ENCODE measurements at regions not wholly inside any gene's neighbourhood (a gene's known extent, or its start where the extent isn't known, plus 50 kb on each side); places are given as distances from the start of the nearest gene placed in this dataset.
"Not testable (repeated sequence)": the region's sequence is repeated elsewhere in the genome, so short reads cannot be mapped to it uniquely, and the experiment has no call there.

DNA sequence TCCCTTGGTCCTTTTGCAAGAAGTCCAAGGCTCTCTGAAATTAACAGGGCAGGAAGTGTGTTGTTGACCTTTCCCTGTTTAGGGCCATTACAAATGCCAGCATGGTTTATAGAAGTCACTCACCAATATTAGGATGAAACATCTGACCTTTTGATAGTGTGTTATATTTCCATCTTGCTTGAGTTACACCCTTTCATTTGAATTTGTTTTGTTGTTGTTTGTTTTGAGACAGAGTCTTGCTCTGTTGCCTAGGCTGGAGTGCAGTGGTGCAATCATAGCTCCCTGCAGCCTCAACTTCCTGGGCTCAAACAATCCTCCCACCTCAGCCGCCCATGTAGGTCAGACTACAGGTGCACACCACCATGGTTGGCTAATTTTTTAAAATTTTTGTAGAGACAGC, 241.1 kb upstream of the USP9Y start:
- Mint-ChIP-seq H3K4me3 (no peak overlapping the region), H3K27ac (no peak overlapping the region), H3K36me3 (ENCODE audit: low read depth) (no peaks in the 10 kb centered on the region), H3K4me1 (ENCODE audit: low read depth) (no peaks in the 10 kb centered on the region), H3K9me3 (no peaks in the 10 kb centered on the region), H3K27me3 (no peaks in the 10 kb centered on the region)

DNA sequence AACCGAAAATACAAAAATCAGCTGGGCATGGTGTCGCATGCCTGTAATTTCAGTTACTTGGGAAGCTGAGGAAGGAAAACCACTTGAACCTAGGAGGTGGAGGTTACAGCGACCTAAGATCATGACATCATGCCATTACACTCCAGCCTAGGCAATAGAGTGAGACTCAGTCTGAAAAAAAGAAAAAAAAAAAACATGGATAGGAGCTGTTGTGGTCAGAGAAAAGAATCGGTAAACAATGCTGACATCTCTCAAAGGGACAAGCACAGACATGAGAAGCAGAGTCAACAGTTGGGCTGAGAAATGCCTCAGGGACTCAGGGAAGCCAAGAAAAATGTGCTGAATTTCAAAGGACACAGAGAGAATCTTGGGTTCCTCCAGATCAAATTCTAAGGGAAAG, 236.9 kb upstream of the USP9Y start:
- H3K27ac Mint-ChIP-seq, result no peak overlapping the region
- H3K36me3 Mint-ChIP-seq (ENCODE audit: low read depth), result no peaks in the 10 kb centered on the region
- no peaks in the 10 kb centered on the region for H3K27me3 Mint-ChIP-seq
- no peak overlapping the region for H3K4me3 Mint-ChIP-seq
- peaks cover 4% of the 10 kb centered on the region for H3K9me3 Mint-ChIP-seq
- peaks cover 3% of the 10 kb centered on the region for H3K4me1 Mint-ChIP-seq (ENCODE audit: low read depth)

DNA sequence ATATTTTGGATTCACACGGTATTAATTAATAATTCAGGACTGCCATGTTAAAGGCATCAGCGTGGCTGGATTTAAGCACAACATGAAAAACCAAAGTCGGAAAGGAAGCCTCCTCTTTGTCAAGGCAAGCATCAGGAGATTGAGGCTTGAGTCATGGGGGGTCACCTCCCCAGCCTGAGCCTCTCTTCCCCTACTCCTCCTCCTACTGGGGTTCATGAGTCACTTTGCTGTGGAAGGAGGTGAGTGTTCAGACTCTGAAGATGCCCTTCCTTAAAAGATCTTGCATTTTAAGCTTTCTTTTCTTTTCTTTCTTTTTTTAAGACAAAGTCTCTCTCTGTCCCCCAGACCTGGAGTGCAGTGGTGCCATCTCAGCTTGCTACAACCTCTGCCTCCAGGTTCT, 235.3 kb upstream of the USP9Y start:
- peaks cover 3% of the 10 kb centered on the region for H3K4me1 Mint-ChIP-seq (ENCODE audit: low read depth)
- no peaks in the 10 kb centered on the region for H3K36me3 Mint-ChIP-seq (ENCODE audit: low read depth)
- H3K4me3 Mint-ChIP-seq, result no peak overlapping the region
- H3K9me3 Mint-ChIP-seq, result peaks cover 6% of the 10 kb centered on the region
- H3K27ac Mint-ChIP-seq, result no peak overlapping the region
- H3K27me3 Mint-ChIP-seq, result no peaks in the 10 kb centered on the region

DNA sequence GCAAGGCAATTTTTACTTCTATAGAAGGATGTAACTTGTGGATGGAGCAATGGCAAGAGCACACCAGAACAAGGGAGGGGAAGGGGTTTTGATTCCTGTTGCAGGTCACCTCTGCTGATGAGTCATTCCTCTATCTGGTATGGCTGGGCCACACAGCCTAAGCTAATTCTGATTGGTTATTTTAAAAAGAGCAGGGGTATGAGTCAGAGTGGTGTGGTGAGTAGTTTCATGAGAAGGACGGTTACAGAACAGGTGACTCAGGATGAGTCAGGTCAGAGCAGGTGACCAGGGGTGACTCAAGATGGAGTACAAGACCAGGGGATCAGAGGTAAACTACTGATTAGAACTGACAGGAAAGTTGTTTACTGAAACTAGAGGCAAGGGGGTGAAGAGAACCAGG, 231.9 kb upstream of the USP9Y start:
- Mint-ChIP-seq H3K4me3 (no peak overlapping the region), H3K27ac (peak overlapping the region; percentile 71), H3K27me3 (no peaks in the 10 kb centered on the region), H3K4me1 (ENCODE audit: low read depth) (peaks cover 3% of the 10 kb centered on the region), H3K36me3 (ENCODE audit: low read depth) (no peaks in the 10 kb centered on the region), H3K9me3 (peaks cover 6% of the 10 kb centered on the region)

DNA sequence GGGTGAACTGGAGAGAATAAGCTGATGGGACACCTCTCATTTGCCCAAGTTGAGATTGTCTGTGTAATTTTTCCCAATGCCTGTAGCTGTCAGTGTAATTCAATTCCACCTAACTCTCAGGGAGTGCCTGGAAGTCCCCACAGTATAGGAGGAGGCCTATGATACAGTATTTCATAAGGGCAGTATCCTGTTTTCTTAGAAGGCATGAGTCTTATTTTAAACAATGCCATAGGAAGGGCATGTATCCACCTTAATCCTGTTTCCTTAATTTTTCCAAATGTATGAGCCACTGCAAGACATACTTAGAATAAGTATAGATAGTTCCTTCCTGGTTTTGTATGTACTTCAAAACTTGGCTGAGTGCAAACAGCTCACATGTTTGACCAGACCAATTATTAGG, 226.6 kb upstream of the USP9Y start:
- Mint-ChIP-seq H3K27ac (no peak overlapping the region), H3K36me3 (ENCODE audit: low read depth) (no peaks in the 10 kb centered on the region), H3K4me1 (ENCODE audit: low read depth) (no peaks in the 10 kb centered on the region), H3K9me3 (no peaks in the 10 kb centered on the region), H3K27me3 (no peaks in the 10 kb centered on the region), H3K4me3 (no peak overlapping the region)

DNA sequence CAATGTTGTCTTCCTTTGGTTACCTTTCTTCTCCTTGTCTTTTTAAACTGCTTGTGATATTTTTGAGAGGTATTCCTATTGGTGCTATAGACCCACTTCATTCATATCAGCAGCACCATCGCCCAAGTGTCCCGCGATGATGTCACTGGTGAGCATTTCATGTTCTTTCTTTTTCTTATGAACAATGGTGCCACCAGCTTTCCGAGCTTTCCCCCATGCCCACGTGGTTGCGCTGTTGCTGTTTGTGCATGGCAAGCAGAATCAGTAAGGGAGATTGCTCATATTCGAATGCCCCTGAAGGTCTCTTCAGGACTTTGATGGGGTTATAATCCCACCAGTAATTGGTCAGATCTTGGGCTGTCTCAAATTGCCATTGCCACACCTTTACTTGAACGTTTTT, 221.6 kb upstream of the USP9Y start:
- Mint-ChIP-seq H3K4me1 (ENCODE audit: low read depth) (no peaks in the 10 kb centered on the region), H3K27ac (no peak overlapping the region), H3K9me3 (no peaks in the 10 kb centered on the region), H3K27me3 (no peaks in the 10 kb centered on the region), H3K4me3 (no peak overlapping the region), H3K36me3 (ENCODE audit: low read depth) (no peaks in the 10 kb centered on the region)

DNA sequence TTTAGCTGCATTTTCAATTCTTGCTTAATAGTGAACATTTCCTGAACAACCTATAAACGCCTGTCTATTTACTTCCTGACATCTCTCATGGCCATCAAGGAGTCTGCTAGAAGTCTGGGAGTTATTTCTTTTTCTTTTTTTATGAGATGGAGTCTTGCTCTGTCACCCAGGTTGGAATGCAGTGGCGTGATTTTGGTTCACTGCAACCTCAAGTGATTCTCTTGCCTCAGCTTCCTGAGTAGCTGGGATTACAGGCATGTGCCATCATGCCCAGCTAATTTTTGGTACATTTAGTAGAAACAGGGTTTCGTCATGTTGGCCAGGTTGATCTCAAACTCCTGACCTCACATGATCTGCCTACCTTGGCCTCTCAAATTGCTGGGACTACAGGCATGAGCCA, 217.6 kb upstream of the USP9Y start:
- Mint-ChIP-seq H3K27ac (no peak overlapping the region), H3K4me1 (ENCODE audit: low read depth) (no peaks in the 10 kb centered on the region), H3K36me3 (ENCODE audit: low read depth) (no peaks in the 10 kb centered on the region), H3K4me3 (no peak overlapping the region), H3K27me3 (no peaks in the 10 kb centered on the region), H3K9me3 (no peaks in the 10 kb centered on the region)

DNA sequence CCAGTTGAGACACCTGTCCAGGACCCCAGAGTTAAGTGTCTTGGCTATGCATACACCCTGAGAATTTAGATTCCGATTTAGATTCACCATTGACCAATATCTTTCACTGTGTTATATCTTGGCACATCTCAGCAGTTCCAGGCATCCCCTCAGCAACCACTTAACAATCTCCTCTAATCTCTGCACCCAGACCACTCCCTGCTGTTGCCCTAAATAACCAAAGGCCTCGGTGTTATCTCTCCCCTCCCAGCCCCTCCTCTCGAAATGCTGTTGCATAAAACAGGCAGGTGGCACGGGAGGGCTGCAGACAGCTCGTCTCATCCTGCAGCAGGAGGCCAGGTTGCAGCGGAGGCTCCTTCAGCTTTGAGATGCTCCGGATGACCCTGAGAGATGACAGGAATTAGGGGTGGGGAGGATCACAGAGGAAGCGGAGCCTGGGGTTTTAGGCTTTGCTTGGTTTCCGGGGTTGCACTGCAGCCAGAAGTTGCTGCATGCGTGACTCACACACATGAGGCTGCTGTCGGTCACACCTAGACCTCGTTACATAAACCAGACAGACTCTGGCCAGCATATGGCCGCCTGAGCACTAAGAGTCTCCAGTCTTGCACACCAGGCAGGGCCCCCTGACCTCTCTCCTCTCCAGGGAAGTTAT, 210.3 kb upstream of the USP9Y start:
- Mint-ChIP-seq H3K36me3 (ENCODE audit: low read depth) (no peaks in the 10 kb centered on the region), H3K27me3 (no peaks in the 10 kb centered on the region), H3K27ac (no peak overlapping the region), H3K9me3 (no peaks in the 10 kb centered on the region), H3K4me3 (no peak overlapping the region), H3K4me1 (ENCODE audit: low read depth) (no peaks in the 10 kb centered on the region)

DNA sequence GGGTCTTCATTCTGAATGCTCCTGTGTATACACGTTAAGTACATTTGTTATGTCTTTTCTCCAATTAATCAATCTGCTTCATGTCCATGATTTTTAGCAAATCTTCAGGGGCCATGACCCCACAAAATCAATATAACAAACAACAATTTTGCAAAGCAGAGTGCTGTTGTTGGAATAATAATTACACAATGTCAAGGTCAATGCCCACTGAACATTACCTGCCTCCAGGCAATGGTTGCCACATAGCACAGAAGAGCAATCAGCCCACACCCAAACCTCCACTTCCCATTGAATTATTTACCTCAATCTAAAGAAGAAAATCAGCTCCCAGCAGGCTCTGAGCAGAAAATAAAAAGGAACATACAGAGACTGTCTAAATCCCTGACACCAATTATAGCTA, 208.8 kb upstream of the USP9Y start:
- H3K4me3 Mint-ChIP-seq, result no peak overlapping the region
- H3K36me3 Mint-ChIP-seq (ENCODE audit: low read depth), result no peaks in the 10 kb centered on the region
- no peaks in the 10 kb centered on the region for H3K27me3 Mint-ChIP-seq
- no peak overlapping the region for H3K27ac Mint-ChIP-seq
- no peaks in the 10 kb centered on the region for H3K4me1 Mint-ChIP-seq (ENCODE audit: low read depth)
- no peaks in the 10 kb centered on the region for H3K9me3 Mint-ChIP-seq

DNA sequence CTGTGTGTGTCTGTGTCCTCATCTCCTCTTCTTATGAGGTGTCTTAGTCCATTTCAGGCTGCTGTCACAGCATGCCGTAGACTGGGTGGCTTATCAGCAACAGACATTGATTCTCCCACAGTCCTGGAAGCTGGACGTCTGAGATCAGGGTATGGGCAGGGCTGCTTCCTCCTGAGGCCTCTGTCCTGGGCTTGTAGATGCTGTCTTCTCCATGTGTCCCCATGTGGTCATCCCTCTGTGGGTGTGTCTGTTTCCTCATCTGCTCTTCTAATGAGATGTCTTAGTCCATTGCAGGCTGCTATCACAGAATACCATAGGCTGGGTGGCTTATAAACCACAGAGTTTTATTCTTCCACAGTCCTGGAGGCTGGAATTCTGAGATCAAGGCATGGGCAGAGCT, 205.0 kb upstream of the USP9Y start:
- no peaks in the 10 kb centered on the region for H3K27me3 Mint-ChIP-seq

DNA sequence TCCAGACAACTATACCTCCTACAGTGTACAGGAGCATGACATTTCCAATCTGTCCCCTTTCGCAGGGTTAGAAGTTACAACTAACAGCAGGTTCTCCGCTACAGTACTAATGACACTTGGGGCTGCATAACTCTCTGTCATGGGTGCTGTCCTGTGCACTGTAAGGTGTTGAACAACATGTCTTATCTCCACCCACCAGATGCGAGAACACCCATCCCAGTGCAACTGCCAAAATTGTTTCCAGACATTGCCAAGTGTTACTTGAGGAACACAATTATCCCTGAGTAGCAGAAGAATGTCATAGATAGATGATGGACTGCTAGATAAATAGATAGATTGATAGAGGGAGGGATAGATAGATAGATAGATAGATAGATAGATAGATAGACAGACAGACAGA, 200.9 kb upstream of the USP9Y start:
- H3K27ac Mint-ChIP-seq, result no peak overlapping the region
- H3K9me3 Mint-ChIP-seq, result no peaks in the 10 kb centered on the region
- no peaks in the 10 kb centered on the region for H3K27me3 Mint-ChIP-seq
- H3K4me3 Mint-ChIP-seq, result no peak overlapping the region
- H3K4me1 Mint-ChIP-seq (ENCODE audit: low read depth), result no peaks in the 10 kb centered on the region
- no peaks in the 10 kb centered on the region for H3K36me3 Mint-ChIP-seq (ENCODE audit: low read depth)

More for the DNA sequence above, 205.0 kb upstream of the USP9Y start:
- no peak overlapping the region for H3K4me3 Mint-ChIP-seq
- H3K36me3 Mint-ChIP-seq (ENCODE audit: low read depth), result no peaks in the 10 kb centered on the region
- H3K27ac Mint-ChIP-seq, result no peak overlapping the region
- no peaks in the 10 kb centered on the region for H3K4me1 Mint-ChIP-seq (ENCODE audit: low read depth)
- H3K9me3 Mint-ChIP-seq, result no peaks in the 10 kb centered on the region

DNA sequence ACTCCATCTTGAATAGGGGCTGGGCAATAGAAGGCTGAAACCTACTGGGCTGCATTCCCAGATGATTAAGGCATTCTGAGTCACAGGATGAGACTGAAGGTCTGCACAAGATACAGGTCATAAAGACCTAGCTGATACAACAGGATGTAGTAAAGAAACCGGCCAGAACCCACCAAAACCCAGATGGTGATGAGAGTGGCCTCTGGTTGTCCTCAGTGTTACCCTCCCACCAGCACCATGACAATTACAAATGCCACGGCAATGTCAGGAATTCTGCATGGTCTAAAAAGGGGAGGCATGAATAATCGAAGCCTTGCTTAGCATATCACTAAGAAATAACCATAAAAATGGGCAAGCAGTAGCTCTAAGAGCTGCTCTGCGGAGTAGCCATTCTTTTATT, 197.0 kb upstream of the USP9Y start:
- H3K27me3 Mint-ChIP-seq, result not testable (repeated sequence)

DNA sequence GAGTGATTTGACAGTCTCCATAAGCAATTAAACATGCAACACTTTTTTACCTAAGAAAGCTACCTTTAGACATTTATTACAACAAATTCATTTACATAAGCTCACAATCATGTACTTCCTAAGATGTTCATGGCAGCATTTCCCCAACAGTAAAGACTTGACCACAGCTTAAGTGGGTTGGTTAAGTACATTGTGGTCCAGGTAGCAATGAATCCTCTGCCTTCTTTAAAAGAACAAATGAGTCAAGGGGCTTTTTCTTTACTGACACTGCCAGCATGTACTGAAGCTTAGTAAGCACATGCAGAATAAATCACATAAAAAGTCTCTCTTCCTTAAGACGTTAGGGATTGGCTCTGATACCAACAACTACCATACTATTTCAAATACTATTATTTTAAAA, 183.7 kb upstream of the USP9Y start:
- H3K36me3 Mint-ChIP-seq (ENCODE audit: low read depth), result no peaks in the 10 kb centered on the region
- H3K9me3 Mint-ChIP-seq, result no peaks in the 10 kb centered on the region
- H3K27ac Mint-ChIP-seq, result no peak overlapping the region
- no peaks in the 10 kb centered on the region for H3K4me1 Mint-ChIP-seq (ENCODE audit: low read depth)
- H3K4me3 Mint-ChIP-seq, result no peak overlapping the region
- no peaks in the 10 kb centered on the region for H3K27me3 Mint-ChIP-seq

More for the DNA sequence above, 197.0 kb upstream of the USP9Y start:
- not testable (repeated sequence) for H3K27ac Mint-ChIP-seq; H3K9me3 Mint-ChIP-seq; H3K4me1 Mint-ChIP-seq (ENCODE audit: low read depth); H3K4me3 Mint-ChIP-seq; H3K36me3 Mint-ChIP-seq (ENCODE audit: low read depth)

DNA sequence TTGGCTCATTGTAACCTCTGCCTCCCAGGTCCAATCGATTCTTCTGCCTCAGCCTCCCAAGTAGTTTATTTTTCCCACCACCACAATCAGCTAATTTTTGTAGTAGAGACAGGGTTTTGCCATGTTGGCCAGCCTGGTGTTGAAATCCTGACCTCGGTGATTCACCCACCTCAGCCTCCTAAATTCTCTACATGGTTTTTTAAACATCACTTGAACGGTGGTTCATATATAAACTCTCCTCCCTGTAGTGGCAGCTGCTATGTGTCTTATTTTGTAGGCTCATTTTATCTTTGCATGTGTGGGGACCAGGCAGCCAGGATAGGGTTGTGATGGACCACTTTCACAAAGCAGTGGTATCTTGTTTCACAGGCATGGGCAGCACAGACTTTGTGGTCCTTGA, 175.8 kb upstream of the USP9Y start:
- H3K27ac Mint-ChIP-seq, result no peak overlapping the region
- H3K4me3 Mint-ChIP-seq, result no peak overlapping the region
- no peaks in the 10 kb centered on the region for H3K9me3 Mint-ChIP-seq
- no peaks in the 10 kb centered on the region for H3K27me3 Mint-ChIP-seq
- no peaks in the 10 kb centered on the region for H3K36me3 Mint-ChIP-seq (ENCODE audit: low read depth)
- H3K4me1 Mint-ChIP-seq (ENCODE audit: low read depth), result peaks cover 22% of the 10 kb centered on the region

DNA sequence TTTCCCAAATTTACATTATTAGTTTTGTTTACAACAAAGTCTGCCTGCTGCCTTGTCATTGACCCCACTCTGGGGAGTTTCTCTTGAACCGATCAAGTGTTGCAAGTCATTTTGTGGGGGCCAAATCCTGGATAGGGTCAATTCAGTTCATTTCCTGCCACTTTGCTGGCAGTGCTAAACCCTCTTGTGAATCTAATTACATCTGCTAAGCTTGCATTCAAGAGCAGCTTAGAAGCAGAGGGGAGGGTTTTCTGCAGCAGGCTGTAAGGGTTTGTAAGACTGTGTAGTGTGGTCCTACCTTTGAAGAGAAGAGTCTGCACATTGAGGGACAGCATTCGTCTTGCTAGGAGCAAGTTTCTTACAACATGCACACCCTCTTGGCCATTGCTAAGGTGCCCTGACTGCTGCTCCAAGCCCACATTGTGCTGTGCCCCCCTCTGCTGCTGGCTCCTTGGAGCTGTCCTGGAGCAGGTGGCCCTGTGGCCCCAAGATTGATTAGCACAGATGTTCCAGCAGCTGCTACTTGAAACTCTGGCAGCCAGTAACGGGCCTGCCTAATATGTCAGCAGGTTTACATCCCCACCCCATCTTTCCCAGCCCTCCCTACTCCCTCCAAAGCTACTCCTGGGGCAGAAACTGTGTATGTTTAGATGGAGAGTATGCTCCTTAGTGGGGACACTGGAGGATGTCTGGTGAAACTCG, 174.5 kb upstream of the USP9Y start:
- no peak overlapping the region for H3K4me3 Mint-ChIP-seq
- peaks cover 31% of the 10 kb centered on the region for H3K4me1 Mint-ChIP-seq (ENCODE audit: low read depth)
- no peak overlapping the region for H3K27ac Mint-ChIP-seq
- H3K9me3 Mint-ChIP-seq, result no peaks in the 10 kb centered on the region
- no peaks in the 10 kb centered on the region for H3K36me3 Mint-ChIP-seq (ENCODE audit: low read depth)
- H3K27me3 Mint-ChIP-seq, result no peaks in the 10 kb centered on the region

DNA sequence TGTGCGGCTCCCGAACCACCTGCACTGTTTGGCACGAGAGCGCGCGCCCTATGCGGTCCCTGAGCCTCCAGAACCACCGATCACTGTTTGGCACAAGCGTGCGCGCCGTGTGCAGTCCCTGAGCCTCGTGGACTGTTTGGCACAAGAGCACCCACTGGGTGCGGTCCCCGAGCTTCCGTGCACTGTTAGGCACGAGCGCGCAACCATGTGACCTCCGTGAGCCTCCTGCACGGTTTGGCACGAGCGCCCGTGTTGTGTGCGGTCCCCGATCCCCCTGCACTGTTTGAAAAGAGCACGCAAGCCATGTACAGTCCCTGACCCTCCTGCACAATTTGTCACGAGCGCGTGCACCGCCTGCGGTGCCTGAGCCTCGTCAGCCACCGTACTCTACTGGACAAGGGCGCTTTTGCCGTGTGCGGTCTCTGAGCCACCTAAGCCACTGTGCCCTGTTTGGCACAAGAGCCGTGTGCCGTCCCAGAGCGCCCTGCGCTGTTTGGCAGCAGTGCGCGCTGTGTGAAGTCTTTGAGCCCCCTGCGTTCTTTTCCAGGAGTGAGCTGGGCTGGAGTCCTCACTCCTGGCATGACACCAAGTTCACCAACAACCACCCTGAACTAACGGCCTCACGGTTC, 163.7 kb upstream of the USP9Y start:
- H3K27ac Mint-ChIP-seq, result no peak overlapping the region
- H3K4me3 Mint-ChIP-seq, result peak overlapping the region; percentile 82
- H3K9me3 Mint-ChIP-seq, result no peaks in the 10 kb centered on the region

More for the DNA sequence above, 163.7 kb upstream of the USP9Y start:
- Mint-ChIP-seq H3K36me3 (ENCODE audit: low read depth) (no peaks in the 10 kb centered on the region), H3K4me1 (ENCODE audit: low read depth) (peaks cover 22% of the 10 kb centered on the region), H3K27me3 (peaks cover 3% of the 10 kb centered on the region)
